CD4-positive, alpha-beta T cell treated with Interferon gamma for 1 hour (primary cell): ENCODE measurements at regions not wholly inside any gene's neighbourhood (a gene's known extent, or its start where the extent isn't known, plus 50 kb on each side); places are given as distances from the start of the nearest gene placed in this dataset.
"Not testable (repeated sequence)": the region's sequence is repeated elsewhere in the genome, so short reads cannot be mapped to it uniquely, and the experiment has no call there.

Experiments used
- DNase-seq: peaks from one replicate; pipeline ENCODE4 v3.0.0-alpha.2; 2020

- DNase-seq: no peak
Measured at GRCh38 chr12:91778091-91778832, 367.4 kb downstream of the BTG1 start.

- no peak for DNase-seq
Measured at GRCh38 chr12:91777268-91777992, 368.2 kb downstream of the BTG1 start.

- DNase-seq: no peak
Measured at GRCh38 chr12:91774434-91774921, 371.2 kb downstream of the BTG1 start.

- no peak for DNase-seq
Measured at GRCh38 chr12:91773749-91774429, 371.8 kb downstream of the BTG1 start.

GRCh38 chr12:91772411-91772810 lies 373.2 kb downstream of the BTG1 start:
- DNase-seq: no peak

- no peak for DNase-seq
Measured at GRCh38 chr12:91769736-91770135, 375.9 kb downstream of the BTG1 start.

- DNase-seq: no peak
Measured at GRCh38 chr12:91767237-91767636, 378.4 kb downstream of the BTG1 start.

GRCh38 chr12:91766454-91766853 lies 379.2 kb downstream of the BTG1 start:
- no peak for DNase-seq

- no peak for DNase-seq
Measured at GRCh38 chr12:91763654-91764370, 381.8 kb downstream of the BTG1 start.

GRCh38 chr12:91753649-91754048 lies 392.0 kb downstream of the BTG1 start:
- no peak for DNase-seq

GRCh38 chr12:91746976-91747375 lies 398.7 kb downstream of the BTG1 start:
- DNase-seq: no peak

- DNase-seq: no peak
Measured at GRCh38 chr12:91744597-91744996, 401.0 kb downstream of the BTG1 start.

- DNase-seq: no peak
Measured at GRCh38 chr12:91743704-91744321, 401.8 kb downstream of the BTG1 start.

GRCh38 chr12:91743280-91743679 lies 402.4 kb downstream of the BTG1 start:
- DNase-seq: no peak

- DNase-seq: no peak
Measured at GRCh38 chr12:91741932-91742331, 403.7 kb downstream of the BTG1 start.

GRCh38 chr12:91733846-91734245 lies 411.8 kb downstream of the BTG1 start:
- not testable (repeated sequence) for DNase-seq

- DNase-seq: no peak
Measured at GRCh38 chr12:91732086-91732485, 413.6 kb downstream of the BTG1 start.

GRCh38 chr12:91729543-91729942 lies 416.1 kb downstream of the BTG1 start:
- no peak for DNase-seq

- no peak for DNase-seq
Measured at GRCh38 chr12:91723191-91723590, 422.5 kb downstream of the BTG1 start.

- no peak for DNase-seq
Measured at GRCh38 chr12:91722072-91722471, 423.6 kb downstream of the BTG1 start.

- DNase-seq: no peak
Measured at GRCh38 chr12:91721023-91721422, 424.6 kb downstream of the BTG1 start.

GRCh38 chr12:91718326-91718725 lies 427.3 kb downstream of the BTG1 start:
- DNase-seq: no peak

GRCh38 chr12:91717804-91718203 lies 427.8 kb downstream of the BTG1 start:
- no peak for DNase-seq
